B cell (primary cell): ENCODE measurements at regions not wholly inside any gene's neighbourhood (a gene's known extent, or its start where the extent isn't known, plus 50 kb on each side); places are given as distances from the start of the nearest gene placed in this dataset.

Source experiments
- ATAC-seq: fragments of 200-7000 bp; cut with Tn5 transposase; one replicate; pipeline ENCODE4 v1.10.0; 2021; ENCODE audit warnings: low read depth, mild to moderate bottlenecking, moderate number of reproducible peaks, moderate library complexity
- CTCF ChIA-PET: fragments of 350-600 bp; sonication (Branson Sonifier 250); formaldehyde crosslinking; loops from one replicate; lab custom pipeline; 2021; ENCODE audit warnings: antibody characterized with exemption, inconsistent platforms; lab: Charles Lee
- POLR2A ChIA-PET: fragments of 350-600 bp; sonication (Branson Sonifier 250); formaldehyde crosslinking; loops from one replicate; lab custom pipeline; 2021; ENCODE audit warnings: antibody characterized with exemption; lab: Charles Lee
- DNase-seq: peaks from one replicate; pipeline ENCODE4 v3.0.0; 2013
- H2AFZ ChIP-seq: 2 replicates; pipeline ENCODE4 v1.6.1; 2012; ENCODE audit warnings: mild to moderate bottlenecking, low read depth, low read length; ENCODE audit not compliant: insufficient read depth, poor library complexity, severe bottlenecking
- H3K27ac ChIP-seq, 2 donors: 1 replicate in 1 of 2; 2 replicates in 1 of 2; pipeline ENCODE4 v1.5.1; 2012 to 2013; ENCODE audit warnings: low read length in 2 of 2, mild to moderate bottlenecking in 2 of 2, moderate library complexity in 1 of 2
- H3K27me3 ChIP-seq, 4 experiments: fragments of 200-600 bp in 1 of 4; sonication (generic) in 1 of 4; replicated peaks in 1 of 4; 1 replicate in 2 of 4; 2 replicates in 2 of 4; pipeline versions ENCODE4 v1.6.1 to v1.7.0; 2013 to 2016; ENCODE audit warnings: low read length in 3 of 4, mild to moderate bottlenecking in 2 of 4, mixed read lengths in 1 of 4, moderate library complexity in 1 of 4; ENCODE audit not compliant: insufficient read depth in 4 of 4, control insufficient read depth in 3 of 4; ENCODE audit errors: control extremely low read depth in 1 of 4
- H3K36me3 ChIP-seq, 2 experiments: replicated peaks in 1 of 2; 1 replicate in 1 of 2; 2 replicates in 1 of 2; pipeline versions ENCODE4 v1.6.1 to v1.7.1; 2013; ENCODE audit warnings: low read length in 1 of 2; ENCODE audit not compliant: insufficient read depth in 2 of 2, control insufficient read depth in 1 of 2; ENCODE audit errors: control extremely low read depth in 1 of 2, extremely low read depth in 1 of 2
- H3K4me1 ChIP-seq, 2 donors: fragments of 200-600 bp in 1 of 2; sonication (generic) in 1 of 2; 1 replicate in 1 of 2; 2 replicates in 1 of 2; pipeline versions ENCODE4 v1.5.1 to v1.6.1; 2013 to 2017; ENCODE audit warnings: low read length in 2 of 2; ENCODE audit not compliant: control insufficient read depth in 2 of 2, insufficient read depth in 2 of 2
- H3K4me2 ChIP-seq: replicated peaks from 2 replicates; pipeline ENCODE3; 2012; ENCODE audit warnings: mild to moderate bottlenecking, low read depth, low read length; ENCODE audit not compliant: poor library complexity, severe bottlenecking
- H3K4me3 ChIP-seq, 5 experiments: fragments of 200-600 bp in 1 of 5; sonication (generic) in 1 of 5; 1 replicate in 3 of 5; 2 replicates in 2 of 5; pipeline versions ENCODE4 v1.5.1 to v1.7.0; 2011 to 2016; ENCODE audit warnings: low read length in 4 of 5, mild to moderate bottlenecking in 4 of 5, low read depth in 2 of 5, control low read depth in 1 of 5, moderate library complexity in 1 of 5; ENCODE audit not compliant: insufficient read depth in 1 of 5; ENCODE audit errors: control extremely low read depth in 1 of 5, extremely low read depth in 1 of 5
- H3K79me2 ChIP-seq: fragments of 200-600 bp; sonication (generic); one replicate; pipeline ENCODE4 v1.6.0; 2016; ENCODE audit warnings: low read length; ENCODE audit not compliant: control insufficient read depth, insufficient read depth
- H3K9ac ChIP-seq: fragments of 200-600 bp; sonication (generic); 2 replicates; pipeline ENCODE4 v1.6.1; 2017; ENCODE audit warnings: mild to moderate bottlenecking, low read length, moderate library complexity
- H3K9me3 ChIP-seq, 3 donors: one replicate each; pipeline versions ENCODE4 v1.6.1 to v1.7.1; 2013; ENCODE audit warnings: low read length in 2 of 3; ENCODE audit not compliant: control insufficient read depth in 2 of 3, insufficient read depth in 1 of 3; ENCODE audit errors: control extremely low read depth in 1 of 3
- H4K20me1 ChIP-seq: 2 replicates; pipeline ENCODE4 v1.6.0; 2012; ENCODE audit warnings: mild to moderate bottlenecking, low read length; ENCODE audit not compliant: insufficient read depth, control insufficient read depth, poor library complexity, severe bottlenecking
- H3K27ac Mint-ChIP-seq: one replicate; pipeline ENCODE4 v1.8.0; 2021; ENCODE audit warnings: mixed read lengths
- H3K27me3 Mint-ChIP-seq: one replicate; pipeline ENCODE4 v1.8.0; 2021; ENCODE audit warnings: mixed read lengths
- H3K4me1 Mint-ChIP-seq: one replicate; pipeline ENCODE4 v1.8.0; 2021; ENCODE audit warnings: mixed read lengths
- H3K4me3 Mint-ChIP-seq: one replicate; pipeline ENCODE4 v1.8.0; 2021; ENCODE audit warnings: mixed read lengths
- H3K9me3 Mint-ChIP-seq: one replicate; pipeline ENCODE4 v1.8.0; 2022; ENCODE audit warnings: mixed read lengths; ENCODE audit not compliant: insufficient read depth
- EZH2 ChIP-seq: IDR thresholded peaks from 2 replicates; pipeline ENCODE4 v1.6.1; 2012; ENCODE audit warnings: borderline replicate concordance, low read depth, mild to moderate bottlenecking, moderate library complexity, low read length; ENCODE audit not compliant: insufficient read depth, poor library complexity, severe bottlenecking
- WGBS: methylation state at CpG from one replicate; pipeline ENCODE4 v1.1.5; 2013; ENCODE audit warnings: missing lambda C conversion rate; ENCODE audit not compliant: insufficient coverage; 5-methylcytosine and 5-hydroxymethylcytosine counted together
- intact Hi-C: fragments of 100-400 bp; cut with micrococcal nuclease; formaldehyde crosslinking; loops from one replicate; pipeline ENCODE4 v1.10.0; 2022
- TF ChIP-seq, protein P1 (sequence below): fragments of 200-600 bp; IDR thresholded peaks from one replicate; pipeline ENCODE4 v1.8.0; 2022; ENCODE audit warnings: antibody characterized with exemption, mild to moderate bottlenecking

DNA sequence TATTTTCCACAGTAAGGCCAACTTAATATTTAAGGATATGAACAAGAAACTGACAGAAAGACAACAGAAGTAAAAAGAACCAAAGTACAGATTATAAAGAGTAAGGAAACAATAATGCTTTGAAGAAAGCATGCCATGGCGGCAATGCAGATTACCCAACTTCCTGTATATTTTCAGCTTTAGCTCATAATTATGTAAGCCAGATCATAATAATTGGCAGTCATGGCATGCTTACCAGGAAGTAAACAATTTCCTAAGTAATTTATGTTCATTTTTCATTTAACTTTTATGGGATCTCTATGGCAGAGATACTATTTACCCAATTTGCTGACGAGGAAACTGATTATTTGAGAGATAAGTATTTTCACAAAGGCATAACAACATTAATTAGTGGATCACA lies 988.7 kb downstream of the HACE1 start:
- no peak for TF ChIP-seq EZH2
- TF ChIP-seq, protein P1, sequence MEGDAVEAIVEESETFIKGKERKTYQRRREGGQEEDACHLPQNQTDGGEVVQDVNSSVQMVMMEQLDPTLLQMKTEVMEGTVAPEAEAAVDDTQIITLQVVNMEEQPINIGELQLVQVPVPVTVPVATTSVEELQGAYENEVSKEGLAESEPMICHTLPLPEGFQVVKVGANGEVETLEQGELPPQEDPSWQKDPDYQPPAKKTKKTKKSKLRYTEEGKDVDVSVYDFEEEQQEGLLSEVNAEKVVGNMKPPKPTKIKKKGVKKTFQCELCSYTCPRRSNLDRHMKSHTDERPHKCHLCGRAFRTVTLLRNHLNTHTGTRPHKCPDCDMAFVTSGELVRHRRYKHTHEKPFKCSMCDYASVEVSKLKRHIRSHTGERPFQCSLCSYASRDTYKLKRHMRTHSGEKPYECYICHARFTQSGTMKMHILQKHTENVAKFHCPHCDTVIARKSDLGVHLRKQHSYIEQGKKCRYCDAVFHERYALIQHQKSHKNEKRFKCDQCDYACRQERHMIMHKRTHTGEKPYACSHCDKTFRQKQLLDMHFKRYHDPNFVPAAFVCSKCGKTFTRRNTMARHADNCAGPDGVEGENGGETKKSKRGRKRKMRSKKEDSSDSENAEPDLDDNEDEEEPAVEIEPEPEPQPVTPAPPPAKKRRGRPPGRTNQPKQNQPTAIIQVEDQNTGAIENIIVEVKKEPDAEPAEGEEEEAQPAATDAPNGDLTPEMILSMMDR: no peak
- ATAC-seq (no peak), DNase-seq (no peak)
- intact Hi-C loops: no loop called here
- H3K9me3 ChIP-seq: peaks cover 0 to 2% (median 0%) of the 10 kb centered on the region in 3 donors
- H3K4me1 ChIP-seq: no peaks in the 10 kb centered on the region
- H3K4me2 ChIP-seq: no peak overlapping the region
- no peaks in the 10 kb centered on the region for H3K4me1 Mint-ChIP-seq
- ChIA-PET CTCF (no interaction called here), POLR2A (no interaction called here)
- no peak overlapping the region for H3K9ac ChIP-seq
- peaks cover 5% of the 10 kb centered on the region for H3K9me3 Mint-ChIP-seq
- no peak overlapping the region for H3K27ac ChIP-seq
- no peaks in the 10 kb centered on the region for H3K79me2 ChIP-seq
- no peaks in the 10 kb centered on the region for H3K36me3 ChIP-seq
- no peak overlapping the region for H3K4me3 Mint-ChIP-seq
- no peak overlapping the region for H3K4me3 ChIP-seq
- no CpG with 5 or more reads among the region's 2 CpGs for WGBS
- no peaks in the 10 kb centered on the region for H3K27me3 Mint-ChIP-seq
- no peak overlapping the region for H3K27ac Mint-ChIP-seq
- no peaks in the 10 kb centered on the region for H3K27me3 ChIP-seq
- no peaks in the 10 kb centered on the region for H4K20me1 ChIP-seq
- H2AFZ ChIP-seq: no peak overlapping the region

DNA sequence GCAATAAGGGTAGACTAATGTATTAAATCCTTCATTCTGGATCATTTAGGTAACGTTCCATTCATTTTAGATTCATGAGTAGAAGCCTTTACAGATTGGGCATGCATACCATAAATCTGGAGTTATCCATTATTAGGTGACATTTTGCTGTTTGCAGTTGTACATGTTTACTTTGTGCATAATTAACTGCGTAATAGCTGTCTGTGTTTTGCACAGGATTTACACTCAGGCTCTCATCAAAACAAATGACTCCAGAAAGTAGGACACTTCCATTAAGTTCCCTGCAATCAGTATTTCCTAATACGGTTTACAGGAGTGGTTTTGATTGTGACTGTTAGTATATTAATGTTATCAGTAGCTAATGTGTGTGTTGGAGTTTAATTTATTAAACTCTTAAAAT lies 997.4 kb downstream of the HACE1 start:
- H3K79me2 ChIP-seq: no peaks in the 10 kb centered on the region
- Mint-ChIP-seq H3K27me3 (no peaks in the 10 kb centered on the region), H3K27ac (no peak overlapping the region), H3K4me1 (no peaks in the 10 kb centered on the region), H3K4me3 (no peak overlapping the region), H3K9me3 (no peaks in the 10 kb centered on the region)
- ChIA-PET POLR2A (no interaction called here), CTCF (no interaction called here)
- ATAC-seq (no peak), DNase-seq (no peak)
- H3K4me3 ChIP-seq: no peak overlapping the region
- H3K9ac ChIP-seq: no peak overlapping the region
- TF ChIP-seq, protein P1: no peak
- TF ChIP-seq EZH2: no peak
- intact Hi-C loops: no loop called here
- H3K36me3 ChIP-seq: no peaks in the 10 kb centered on the region
- H4K20me1 ChIP-seq: no peaks in the 10 kb centered on the region
- no peaks in the 10 kb centered on the region for H3K4me1 ChIP-seq
- H3K9me3 ChIP-seq: peaks cover 0 to 2% (median 0%) of the 10 kb centered on the region in 3 donors
- H3K27me3 ChIP-seq: no peaks in the 10 kb centered on the region
- H3K4me2 ChIP-seq: no peak overlapping the region
- no peak overlapping the region for H2AFZ ChIP-seq
- no peak overlapping the region for H3K27ac ChIP-seq
- no CpG with 5 or more reads among the region's 3 CpGs for WGBS
